AG04449 (cell line): ENCODE measurements at regions not wholly inside any gene's neighbourhood (a gene's known extent, or its start where the extent isn't known, plus 50 kb on each side); places are given as distances from the start of the nearest gene placed in this dataset.

Experiments
- CTCF ChIA-PET: fragments of 350-600 bp; formaldehyde crosslinking; extraction: SDS; loops from one replicate; lab custom pipeline; 2021; ENCODE audit warnings: antibody characterized with exemption; lab: Yijun Ruan, JAX
- POLR2A ChIA-PET: fragments of 400-600, 350-600 bp; formaldehyde crosslinking; extraction: SDS; loops from one replicate; lab custom pipeline; 2020; ENCODE audit warnings: antibody characterized with exemption, inconsistent platforms; lab: Yijun Ruan, JAX
- DNase-seq: peaks from one replicate; pipeline ENCODE4 v3.0.0-alpha.2; 2010; ENCODE audit warnings: low read depth, low spot score
- H3K4me3 ChIP-seq: 2 replicates; pipeline ENCODE4 v1.5.1; 2011; ENCODE audit warnings: low read depth, mild to moderate bottlenecking, control low read depth, low read length
- CTCF ChIP-seq: IDR thresholded peaks from one replicate; pipeline ENCODE4 v1.5.1; 2011; ENCODE audit warnings: mild to moderate bottlenecking, moderate library complexity, low read length, control low read depth, inconsistent platforms; ENCODE audit not compliant: insufficient read depth; ENCODE audit errors: missing control alignments

- no peak overlapping the region for H3K4me3 ChIP-seq
- no peak for TF ChIP-seq CTCF
- CTCF ChIA-PET, result no interaction called here
- no peak for DNase-seq
- POLR2A ChIA-PET, result no interaction called here
Measured at GRCh38 chr3:10637342-10637741, 132.0 kb upstream of the ATP2B2 start.

GRCh38 chr3:10638466-10638865 lies 133.1 kb upstream of the ATP2B2 start:
- H3K4me3 ChIP-seq, result no peak overlapping the region
- ChIA-PET CTCF (no interaction called here), POLR2A (no interaction called here)
- no peak for DNase-seq
- TF ChIP-seq CTCF, result no peak

GRCh38 chr3:10641760-10642159 lies 136.4 kb upstream of the ATP2B2 start:
- no peak for TF ChIP-seq CTCF
- ChIA-PET CTCF (no interaction called here), POLR2A (no interaction called here)
- H3K4me3 ChIP-seq, result no peak overlapping the region
- DNase-seq, result no peak

GRCh38 chr3:10644189-10644588 lies 138.8 kb upstream of the ATP2B2 start:
- POLR2A ChIA-PET, result no interaction called here
- DNase-seq, result no peak
- no peak overlapping the region for H3K4me3 ChIP-seq
- CTCF ChIA-PET, result no interaction called here
- TF ChIP-seq CTCF, result no peak

GRCh38 chr3:10645800-10646199 lies 140.4 kb upstream of the ATP2B2 start:
- no peak for TF ChIP-seq CTCF
- POLR2A ChIA-PET, result no interaction called here
- CTCF ChIA-PET, result no interaction called here
- H3K4me3 ChIP-seq, result no peak overlapping the region
- DNase-seq, result no peak

GRCh38 chr3:10646531-10647335 lies 141.3 kb upstream of the ATP2B2 start:
- ChIA-PET CTCF (no interaction called here), POLR2A (no interaction called here)
- TF ChIP-seq CTCF, result no peak
- no peak overlapping the region for H3K4me3 ChIP-seq
- DNase-seq, result no peak
